Gastroesophageal sphincter (tissue), 4 donors: ENCODE measurements at regions not wholly inside any gene's neighbourhood (a gene's known extent, or its start where the extent isn't known, plus 50 kb on each side); places are given as distances from the start of the nearest gene placed in this dataset.
"Not testable (repeated sequence)": the region's sequence is repeated elsewhere in the genome, so short reads cannot be mapped to it uniquely, and the experiment has no call there.

Experiments used
- ATAC-seq: fragments of 150-250 bp; one replicate; pipeline ENCODE4 v1.9.1; 2016; ENCODE audit warnings: mild to moderate bottlenecking, moderate library complexity
- H3K27ac ChIP-seq, 4 donors: fragments of 200-600 bp; sonication (generic) in 3 of 4; 1 replicate in 3 of 4; 2 replicates in 1 of 4; pipeline ENCODE4 v1.5.1; 2016 to 2019
- H3K27me3 ChIP-seq: fragments of 200-600 bp; sonication (generic); one replicate; pipeline ENCODE4 v1.5.1; 2019
- H3K36me3 ChIP-seq, 2 donors: fragments of 200-600 bp; sonication (generic); one replicate each; pipeline ENCODE4 v1.5.1; 2019; ENCODE audit warnings: control low read depth in 1 of 2
- H3K4me1 ChIP-seq, 3 donors: fragments of 200-600 bp; sonication (generic); 1 replicate in 2 of 3; 2 replicates in 1 of 3; pipeline ENCODE4 v1.5.1; 2016 to 2019; ENCODE audit warnings: control low read depth in 2 of 3
- H3K4me3 ChIP-seq, 2 donors: fragments of 200-600 bp; sonication (generic); one replicate each; pipeline ENCODE4 v1.5.1; 2019; ENCODE audit warnings: mild to moderate bottlenecking in 1 of 2, moderate library complexity in 1 of 2
- H3K9me3 ChIP-seq, 3 donors: fragments of 200-600 bp; sonication (generic); one replicate each; pipeline ENCODE4 v1.5.1; 2017 to 2019; ENCODE audit warnings: control low read depth in 2 of 3
- EP300 ChIP-seq: sonication (generic); formaldehyde crosslinking; IDR thresholded peaks from one replicate; pipeline ENCODE4 v1.6.1; 2017; ENCODE audit warnings: antibody characterized with exemption, mild to moderate bottlenecking
- POLR2A ChIP-seq, 2 donors: fragments of 450-650 bp; IDR thresholded peaks; one replicate each; pipeline ENCODE4 v1.6.1; 2017; ENCODE audit warnings: antibody characterized with exemption in 2 of 2, mild to moderate bottlenecking in 2 of 2, moderate library complexity in 1 of 2
- POLR2AphosphoS5 ChIP-seq: sonication (generic); formaldehyde crosslinking; IDR thresholded peaks from one replicate; pipeline ENCODE4 v1.6.1; 2017; ENCODE audit warnings: antibody characterized with exemption
- WGBS, 2 donors: methylation state at CpG; one replicate each; pipeline ENCODE4 v1.1.5; 2018; ENCODE audit warnings: low coverage in 1 of 2; 5-methylcytosine and 5-hydroxymethylcytosine counted together
- TF ChIP-seq, protein P1 (sequence below), 4 experiments: fragments of 200-600 bp in 2 of 4; fragments of 450-650 bp in 2 of 4; sonication (generic) in 1 of 4; IDR thresholded peaks; one replicate each; pipeline ENCODE4 v1.5.1; 2017 to 2019; ENCODE audit warnings: antibody characterized with exemption in 4 of 4, mild to moderate bottlenecking in 2 of 4, moderate library complexity in 2 of 4

DNA sequence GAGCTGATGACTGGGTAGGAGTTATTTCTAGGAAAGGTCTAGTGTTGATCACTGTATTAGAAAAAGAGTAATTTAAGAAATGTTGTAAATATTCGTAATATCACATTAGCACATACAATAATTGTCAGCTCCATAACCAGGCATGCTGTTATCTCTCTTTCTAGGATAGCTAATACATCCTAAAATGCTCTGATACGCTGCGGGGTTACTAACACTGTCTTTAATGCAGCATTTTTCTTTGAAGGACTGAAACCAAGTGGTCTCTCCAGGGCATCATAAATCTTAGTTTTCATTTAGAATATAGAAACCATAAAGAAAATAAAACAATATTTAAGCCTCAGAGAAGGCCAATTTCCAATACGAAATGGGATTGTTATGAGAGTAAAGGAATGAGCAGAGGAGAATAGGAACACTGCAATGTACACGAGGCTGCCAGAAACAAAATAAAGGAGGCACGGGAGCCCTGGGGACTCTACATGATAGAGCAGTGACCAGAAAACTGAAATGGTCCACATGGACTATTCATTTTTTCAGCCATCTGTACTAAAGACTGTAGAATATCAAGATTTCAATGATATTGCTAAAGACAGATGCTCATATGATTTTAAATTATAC lies 1606.7 kb upstream of the AGA start:
- Histone ChIP-seq H3K36me3 (no peaks in the 10 kb centered on the region), H3K27me3 (no peaks in the 10 kb centered on the region), H3K4me3 (no peak overlapping the region), H3K27ac (no peak overlapping the region), H3K4me1 (no peaks in the 10 kb centered on the region), H3K9me3 (no peaks in the 10 kb centered on the region)
- TF ChIP-seq, protein P1, sequence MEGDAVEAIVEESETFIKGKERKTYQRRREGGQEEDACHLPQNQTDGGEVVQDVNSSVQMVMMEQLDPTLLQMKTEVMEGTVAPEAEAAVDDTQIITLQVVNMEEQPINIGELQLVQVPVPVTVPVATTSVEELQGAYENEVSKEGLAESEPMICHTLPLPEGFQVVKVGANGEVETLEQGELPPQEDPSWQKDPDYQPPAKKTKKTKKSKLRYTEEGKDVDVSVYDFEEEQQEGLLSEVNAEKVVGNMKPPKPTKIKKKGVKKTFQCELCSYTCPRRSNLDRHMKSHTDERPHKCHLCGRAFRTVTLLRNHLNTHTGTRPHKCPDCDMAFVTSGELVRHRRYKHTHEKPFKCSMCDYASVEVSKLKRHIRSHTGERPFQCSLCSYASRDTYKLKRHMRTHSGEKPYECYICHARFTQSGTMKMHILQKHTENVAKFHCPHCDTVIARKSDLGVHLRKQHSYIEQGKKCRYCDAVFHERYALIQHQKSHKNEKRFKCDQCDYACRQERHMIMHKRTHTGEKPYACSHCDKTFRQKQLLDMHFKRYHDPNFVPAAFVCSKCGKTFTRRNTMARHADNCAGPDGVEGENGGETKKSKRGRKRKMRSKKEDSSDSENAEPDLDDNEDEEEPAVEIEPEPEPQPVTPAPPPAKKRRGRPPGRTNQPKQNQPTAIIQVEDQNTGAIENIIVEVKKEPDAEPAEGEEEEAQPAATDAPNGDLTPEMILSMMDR (IDR thresholded peaks at IDR 0.05), result no peak
- TF ChIP-seq POLR2A (IDR thresholded peaks at IDR 0.05) (no peak), POLR2AphosphoS5 (no peak), EP300 (no peak)
- no peak for ATAC-seq
- 56 to 66% methylated on average over 5 to 6 of the region's 6 CpGs for WGBS, 2 donors

DNA sequence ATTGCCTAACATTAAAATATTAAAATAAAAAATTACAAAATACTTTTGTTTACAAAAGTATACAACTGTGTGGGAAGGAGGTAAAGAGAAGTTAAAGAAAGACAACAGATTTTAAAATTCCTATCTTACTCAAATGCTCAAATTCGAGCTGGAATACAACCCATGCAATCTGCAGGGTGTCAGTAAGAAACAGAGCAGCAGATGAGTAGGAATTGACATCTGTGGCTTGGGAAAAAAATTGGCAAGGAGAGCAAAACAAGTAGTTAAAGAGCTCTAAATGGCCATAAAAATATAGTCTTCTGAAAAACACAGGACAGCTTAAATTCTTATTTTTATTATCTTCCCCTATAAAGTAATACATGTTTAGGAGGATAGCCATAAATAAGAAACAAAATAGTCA lies 1609.0 kb upstream of the AGA start:
- WGBS, 2 donors, result 33 to 70% methylated on average over 1 of the region's 1 CpG
- no peaks in the 10 kb centered on the region for H3K9me3 ChIP-seq
- ATAC-seq, result no peak
- no peak overlapping the region for H3K27ac ChIP-seq
- no peaks in the 10 kb centered on the region for H3K4me1 ChIP-seq
- H3K36me3 ChIP-seq, result no peaks in the 10 kb centered on the region
- no peaks in the 10 kb centered on the region for H3K27me3 ChIP-seq
- no peak overlapping the region for H3K4me3 ChIP-seq
- TF ChIP-seq EP300, result no peak
- no peak for TF ChIP-seq POLR2A (IDR thresholded peaks at IDR 0.05)
- TF ChIP-seq POLR2AphosphoS5, result no peak

DNA sequence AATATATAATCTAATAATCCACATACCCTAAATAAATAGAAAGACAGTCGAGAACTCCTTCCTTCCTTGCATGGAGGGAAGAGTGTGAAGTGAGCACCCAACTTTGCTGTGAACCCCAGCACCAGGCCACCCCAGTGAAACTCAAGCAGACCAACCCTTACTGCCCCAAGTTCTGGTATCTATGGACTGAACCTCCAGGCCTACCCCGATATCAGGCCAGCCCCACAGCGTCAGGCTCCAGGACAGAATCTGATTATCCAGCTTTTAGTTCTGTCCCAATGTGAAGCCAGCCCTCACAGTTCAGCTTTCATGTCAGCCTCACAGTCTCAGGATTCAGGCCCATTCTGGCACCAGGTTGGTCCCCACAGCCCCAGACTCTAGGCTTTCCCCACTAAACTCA lies 1617.2 kb upstream of the AGA start:
- Histone ChIP-seq H3K4me3 (no peak overlapping the region), H3K4me1 (no peaks in the 10 kb centered on the region), H3K36me3 (no peaks in the 10 kb centered on the region), H3K27me3 (no peaks in the 10 kb centered on the region), H3K9me3 (peaks cover 0 to 6% (median 0%) of the 10 kb centered on the region in 3 donors), H3K27ac (no peak overlapping the region)
- ATAC-seq, result no peak
- TF ChIP-seq POLR2AphosphoS5 (no peak), EP300 (no peak), POLR2A (IDR thresholded peaks at IDR 0.05) (no peak)
- TF ChIP-seq, protein P1 (IDR thresholded peaks at IDR 0.05), result no peak
- WGBS, 2 donors, result 71 to 100% methylated on average over 1 to 2 of the region's 3 CpGs

DNA sequence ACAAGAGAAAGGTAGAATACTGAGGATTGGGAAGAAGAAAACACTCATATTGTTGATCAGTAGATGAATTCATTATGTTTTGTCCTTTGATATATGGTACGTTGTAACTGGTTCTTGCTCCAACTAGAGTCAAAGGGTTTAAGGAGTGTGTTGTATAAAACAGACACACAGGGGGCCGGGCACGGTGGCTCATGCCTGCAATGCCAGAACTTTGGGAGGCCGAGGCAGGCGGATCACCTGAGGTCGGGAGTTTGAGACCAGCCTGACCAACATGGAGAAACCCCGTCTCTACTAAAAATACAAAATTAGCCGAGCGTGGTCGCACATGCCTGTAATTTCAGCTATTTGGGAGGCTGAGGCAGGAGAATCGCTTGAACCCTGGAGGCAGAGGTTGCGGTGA lies 1624.0 kb upstream of the AGA start:
- 83 to 95% methylated on average over 6 to 12 of the region's 12 CpGs for WGBS, 2 donors
- not testable (repeated sequence) for H3K27ac ChIP-seq, H3K4me3 ChIP-seq, ATAC-seq, H3K4me1 ChIP-seq, H3K9me3 ChIP-seq, H3K27me3 ChIP-seq, H3K36me3 ChIP-seq

DNA sequence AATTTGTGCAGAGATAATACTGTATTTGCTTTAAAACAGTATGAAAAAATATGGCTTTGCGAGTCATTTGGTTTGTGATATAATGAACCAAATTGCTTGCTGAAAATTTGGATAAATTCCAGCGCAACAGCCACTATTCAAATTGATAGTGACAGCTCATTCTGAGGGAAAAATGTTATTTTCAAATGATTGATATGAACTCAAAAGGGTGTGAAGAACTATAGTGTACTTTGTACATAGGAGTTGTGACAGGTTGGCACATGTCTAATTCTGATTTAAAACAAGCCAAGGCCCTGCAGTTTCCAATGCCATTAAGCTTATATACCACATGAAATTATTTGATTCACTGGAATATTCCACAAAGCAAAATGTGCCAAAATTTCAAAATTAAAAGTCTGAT lies 1628.9 kb upstream of the AGA start:
- H3K36me3 ChIP-seq, result no peaks in the 10 kb centered on the region
- H3K9me3 ChIP-seq, result no peaks in the 10 kb centered on the region
- 70 to 73% methylated on average over 2 of the region's 2 CpGs for WGBS, 2 donors
- H3K4me1 ChIP-seq, result no peaks in the 10 kb centered on the region
- H3K4me3 ChIP-seq, result no peak overlapping the region
- ATAC-seq, result no peak
- TF ChIP-seq POLR2AphosphoS5, result no peak
- TF ChIP-seq, protein P1 (IDR thresholded peaks at IDR 0.05), result no peak
- TF ChIP-seq EP300, result no peak
- no peak for TF ChIP-seq POLR2A (IDR thresholded peaks at IDR 0.05)
- no peaks in the 10 kb centered on the region for H3K27me3 ChIP-seq
- H3K27ac ChIP-seq, result no peak overlapping the region

DNA sequence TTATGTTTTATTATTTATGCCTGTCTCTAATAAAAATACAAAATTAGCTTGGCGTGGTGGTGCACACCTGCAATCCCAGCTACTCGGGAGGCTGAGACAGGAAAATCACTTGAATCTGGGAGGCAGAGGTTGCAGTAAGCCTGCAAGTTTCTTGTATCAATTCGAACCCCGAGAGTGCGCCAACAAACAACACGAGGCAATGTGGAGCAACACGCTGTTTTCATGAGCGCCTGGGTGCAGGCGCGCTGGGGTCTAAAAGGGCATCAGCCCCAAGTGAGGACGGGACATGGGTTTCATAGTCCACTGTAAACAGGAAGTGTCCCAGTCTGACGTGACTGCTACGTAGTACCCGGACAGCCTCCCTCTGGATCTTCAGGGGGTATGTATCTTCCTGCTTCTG lies 1634.6 kb upstream of the AGA start:
- Histone ChIP-seq H3K4me1 (no peaks in the 10 kb centered on the region), H3K4me3 (no peak overlapping the region), H3K27me3 (no peaks in the 10 kb centered on the region), H3K27ac (no peak overlapping the region), H3K9me3 (no peaks in the 10 kb centered on the region), H3K36me3 (no peaks in the 10 kb centered on the region)
- no peak for ATAC-seq
- TF ChIP-seq, protein P1 (IDR thresholded peaks at IDR 0.05), result no peak
- TF ChIP-seq EP300 (no peak), POLR2AphosphoS5 (no peak), POLR2A (IDR thresholded peaks at IDR 0.05) (no peak)
- 90 to 91% methylated on average over 6 to 9 of the region's 14 CpGs for WGBS, 2 donors
